HepG2 (cell line): ENCODE measurements at regions not wholly inside any gene's neighbourhood (a gene's known extent, or its start where the extent isn't known, plus 50 kb on each side); places are given as distances from the start of the nearest gene placed in this dataset.

Experiments used
- ATAC-seq: fragments of 200-7000 bp; cut with Tn5 transposase; 3 replicates; pipeline ENCODE4 v1.9.1; 2020; ENCODE audit warnings: mild to moderate bottlenecking, moderate library complexity
- BruUV-seq: library from RNA; stranded (reverse); fragments of 400-500 nt; replicated peaks from 2 replicates; lab custom pipeline; 2021; lab: Mats Ljungman, UMichigan
- CTCF ChIA-PET: fragments of 300-600 bp; formaldehyde crosslinking; extraction: SDS; loops from one replicate; lab custom pipeline; 2021; ENCODE audit warnings: low total read pairs, inconsistent platforms, low intra/inter-chr PET ratio; lab: Yijun Ruan, JAX
- POLR2A ChIA-PET: fragments of 350-600 bp; sonication (Branson Sonifier 250); formaldehyde crosslinking; loops from one replicate; lab custom pipeline; 2020; ENCODE audit warnings: antibody characterized with exemption, inconsistent platforms; lab: Yijun Ruan, JAX
- DNase-seq: peaks from one replicate; pipeline ENCODE4 v3.0.0-alpha.2; 2015; ENCODE audit warnings: low spot score
- FAIRE-seq: peaks from 3 replicates; lab custom pipeline; 2011; peaks lifted over from hg19 to GRCh38; lab: Jason Lieb, UNC
- H2AFZ ChIP-seq: one replicate; pipeline ENCODE4 v1.6.1; 2011; ENCODE audit warnings: low read length, inconsistent platforms
- H3K27ac ChIP-seq: fragments of 300-600 bp; 3 replicates; pipeline ENCODE4 v1.8.0; 2011; ENCODE audit warnings: mixed run types, mild to moderate bottlenecking, mixed read lengths, low read length, inconsistent platforms; ENCODE audit not compliant: insufficient read depth; ENCODE audit errors: extremely low read length
- H3K27me3 ChIP-seq, 2 experiments: fragments of 200-600 bp in 1 of 2; 2 replicates in 1 of 2; 3 replicates in 1 of 2; pipeline versions ENCODE4 v1.6.0 to v1.8.0; 2011; ENCODE audit warnings: low read length in 2 of 2, mild to moderate bottlenecking in 2 of 2, moderate library complexity in 2 of 2, inconsistent platforms in 1 of 2; ENCODE audit not compliant: insufficient read depth in 2 of 2, control insufficient read depth in 1 of 2
- H3K36me3 ChIP-seq, 2 experiments: fragments of 200-600 bp in 1 of 2; replicated peaks in 1 of 2; 2 replicates in 1 of 2; 3 replicates in 1 of 2; pipeline versions ENCODE4 v1.5.1 to v1.8.0; 2011; ENCODE audit warnings: low read length in 2 of 2, inconsistent platforms in 1 of 2; ENCODE audit not compliant: insufficient read depth in 2 of 2, control insufficient read depth in 1 of 2
- H3K4me1 ChIP-seq: 2 replicates; pipeline ENCODE4 v1.5.1; 2012; ENCODE audit warnings: low read length, inconsistent platforms; ENCODE audit not compliant: insufficient read depth
- H3K4me2 ChIP-seq: 2 replicates; pipeline ENCODE4 v1.6.0; 2011; ENCODE audit warnings: low read depth, low read length, inconsistent platforms
- H3K4me3 ChIP-seq, 3 experiments: fragments of 200-600 bp in 1 of 3; sonication (generic), shearing (Covaris generic) in 1 of 3; replicated peaks in 1 of 3; 2 replicates each; pipeline ENCODE4 v1.5.1; 2011 to 2016; ENCODE audit warnings: low read length in 3 of 3, inconsistent platforms in 2 of 3, low read depth in 2 of 3, mild to moderate bottlenecking in 2 of 3, control low read depth in 1 of 3, mixed read lengths in 1 of 3; ENCODE audit not compliant: insufficient read depth in 1 of 3
- H3K79me2 ChIP-seq: one replicate; pipeline ENCODE4 v1.6.1; 2011; ENCODE audit warnings: low read length, inconsistent platforms; ENCODE audit not compliant: insufficient read depth
- H3K9ac ChIP-seq: 2 replicates; pipeline ENCODE4 v1.6.0; 2011; ENCODE audit warnings: mild to moderate bottlenecking, low read depth, low read length, inconsistent platforms; ENCODE audit not compliant: insufficient read depth
- H3K9me3 ChIP-seq: 2 replicates; pipeline ENCODE4 v1.5.1; 2012; ENCODE audit warnings: mild to moderate bottlenecking, low read length
- H4K20me1 ChIP-seq: 2 replicates; pipeline ENCODE4 v1.6.0; 2011; ENCODE audit warnings: inconsistent platforms, mild to moderate bottlenecking, low read length, moderate library complexity; ENCODE audit not compliant: insufficient read depth
- CBX5 ChIP-seq: sonication (generic); formaldehyde crosslinking; IDR thresholded peaks from 2 replicates; pipeline ENCODE4 v1.4.0; 2020; ENCODE audit warnings: missing genetic modification reagents, borderline replicate concordance
- CEBPG ChIP-seq: IDR thresholded peaks from 2 replicates; pipeline ENCODE4 v1.6.1; 2016
- FOSL2 ChIP-seq: sonication (generic); formaldehyde crosslinking; IDR thresholded peaks from 2 replicates; pipeline ENCODE4 v1.4.0; 2020; ENCODE audit warnings: missing genetic modification reagents
- HDAC6 ChIP-seq: fragments of 200-600 bp; sonication (generic); IDR thresholded peaks from 2 replicates; pipeline ENCODE4 v1.7.0; 2017; ENCODE audit warnings: mild to moderate bottlenecking, antibody characterized with exemption, low read length, low read depth
- REL ChIP-seq: sonication (generic); formaldehyde crosslinking; conservative IDR thresholded peaks from 2 replicates; pipeline ENCODE4 v1.8.0; 2022; ENCODE audit warnings: mild to moderate bottlenecking, missing genetic modification reagents, moderate library complexity
- SATB2 ChIP-seq: sonication (generic); formaldehyde crosslinking; IDR thresholded peaks from 2 replicates; pipeline ENCODE4 v1.5.0; 2020; ENCODE audit warnings: missing genetic modification reagents
- TBX3 ChIP-seq: fragments of 450-650 bp; IDR thresholded peaks from 2 replicates; pipeline ENCODE4 v1.6.1; 2017; ENCODE audit warnings: antibody characterized with exemption, mild to moderate bottlenecking, inconsistent platforms, borderline replicate concordance
- THAP9 ChIP-seq: sonication (generic); formaldehyde crosslinking; IDR thresholded peaks from 2 replicates; pipeline ENCODE4; 2020; ENCODE audit warnings: missing genetic modification reagents, mild to moderate bottlenecking, borderline replicate concordance
- U2AF1 ChIP-seq: fragments of 200-400 bp; formaldehyde crosslinking; optimal IDR thresholded peaks from 2 replicates; pipeline ENCODE3; 2017; ENCODE audit warnings: mild to moderate bottlenecking, low read depth, low read length
- ZNF10 ChIP-seq: sonication (generic); formaldehyde crosslinking; IDR thresholded peaks from 2 replicates; pipeline ENCODE4 v1.4.0; 2020; ENCODE audit warnings: mild to moderate bottlenecking, low read depth, missing genetic modification reagents, borderline replicate concordance
- ZNF530 ChIP-seq: sonication (generic); formaldehyde crosslinking; IDR thresholded peaks from 2 replicates; pipeline ENCODE4 v1.5.0; 2020; ENCODE audit warnings: low read depth, mild to moderate bottlenecking, missing genetic modification reagents
- ZNF562 ChIP-seq: sonication (generic); formaldehyde crosslinking; IDR thresholded peaks from 2 replicates; pipeline ENCODE4 v1.8.0; 2022; ENCODE audit warnings: missing genetic modification reagents, borderline replicate concordance
- ZNF7 ChIP-seq: IDR thresholded peaks from 2 replicates; pipeline ENCODE4 v1.6.1; 2016; ENCODE audit warnings: missing biosample characterization, missing genetic modification reagents
- ZNF766 ChIP-seq: sonication (generic); formaldehyde crosslinking; IDR thresholded peaks from 2 replicates; pipeline ENCODE4 v1.5.0; 2020; ENCODE audit warnings: missing genetic modification reagents, borderline replicate concordance
- ZNF841 ChIP-seq: sonication (generic); formaldehyde crosslinking; IDR thresholded peaks from 2 replicates; pipeline ENCODE4 v1.8.1; 2023; ENCODE audit warnings: missing genetic modification reagents, borderline replicate concordance
- WGBS: methylation state at CpG from one replicate; pipeline ENCODE4 v1.1.6; 2017; ENCODE audit warnings: low lambda C conversion rate; 5-methylcytosine and 5-hydroxymethylcytosine counted together
- in situ Hi-C: cut with HindIII; loops from 2 replicates; pipeline ENCODE4 v1.10.0; 2017; ENCODE audit warnings: low pct_unique_long_range_greater_than_20kb; ENCODE audit not compliant: extremely low pct_ligation_motif_present
- intact Hi-C: fragments of 100-400 bp; cut with micrococcal nuclease; formaldehyde crosslinking; loops from one replicate; pipeline ENCODE4 v1.10.0; 2022; ENCODE audit not compliant: unreplicated experiment
- TF ChIP-seq, protein P1 (sequence below): sonication (generic); formaldehyde crosslinking; IDR thresholded peaks from 2 replicates; pipeline ENCODE4 v1.4.0; 2020; ENCODE audit warnings: mild to moderate bottlenecking, low read depth, missing genetic modification reagents
- TF ChIP-seq, protein P2 (sequence below): sonication (generic); formaldehyde crosslinking; IDR thresholded peaks from 2 replicates; pipeline ENCODE4 v1.5.1; 2020; ENCODE audit warnings: mild to moderate bottlenecking, missing genetic modification reagents, moderate library complexity
- TF ChIP-seq, protein P3 (sequence below): sonication (generic); formaldehyde crosslinking; IDR thresholded peaks from 2 replicates; pipeline ENCODE4 v1.4.0; 2020; ENCODE audit warnings: missing genetic modification reagents, borderline replicate concordance

- CTCF ChIA-PET = no interaction called here
- WGBS = 20% methylated on average over 1 of the region's 1 CpG
- Histone ChIP-seq H3K27me3 (no peaks in the 10 kb centered on the region), H3K79me2 (no peaks in the 10 kb centered on the region), H3K4me1 (no peaks in the 10 kb centered on the region), H3K4me3 (no peak overlapping the region), H3K9me3 (peaks cover 25% of the 10 kb centered on the region; the same call in 1 of the 2 replicates), H3K27ac (no peak overlapping the region), H2AFZ (no peak overlapping the region), H4K20me1 (no peaks in the 10 kb centered on the region), H3K9ac (no peak overlapping the region), H3K4me2 (no peak overlapping the region), H3K36me3 (no peaks in the 10 kb centered on the region)
- POLR2A ChIA-PET = no interaction called here
- ATAC-seq (peak; percentile 41; the same call in 1 of the 3 replicates), FAIRE-seq (no peak), DNase-seq (peak; percentile 5)
- BruUV-seq = no TSS peak
- in situ Hi-C loops (no loop called here), intact Hi-C loops (no loop called here)
- TF ChIP-seq FOSL2 (CRISPR knock-in tag) (peak; percentile 80), REL (no peak), ZNF530 (CRISPR knock-in tag) (no peak), TBX3 (0 out of 2 replicates have a peak, but pooled peaks have one; percentile 13), SATB2 (CRISPR knock-in tag) (no peak), ZNF841 (CRISPR knock-in tag) (no peak), ZNF562 (CRISPR knock-in tag) (no peak), ZNF10 (CRISPR knock-in tag) (no peak), U2AF1 (no peak), ZNF7 (CRISPR knock-in tag) (peak; percentile 45; the same call in 1 of the 2 replicates), HDAC6 (no peak), CBX5 (CRISPR knock-in tag) (0 out of 2 replicates have a peak, but pooled peaks have one; percentile 45), CEBPG (CRISPR knock-in tag) (no peak), THAP9 (CRISPR knock-in tag) (no peak), ZNF766 (no peak)
- TF ChIP-seq, protein P1, sequence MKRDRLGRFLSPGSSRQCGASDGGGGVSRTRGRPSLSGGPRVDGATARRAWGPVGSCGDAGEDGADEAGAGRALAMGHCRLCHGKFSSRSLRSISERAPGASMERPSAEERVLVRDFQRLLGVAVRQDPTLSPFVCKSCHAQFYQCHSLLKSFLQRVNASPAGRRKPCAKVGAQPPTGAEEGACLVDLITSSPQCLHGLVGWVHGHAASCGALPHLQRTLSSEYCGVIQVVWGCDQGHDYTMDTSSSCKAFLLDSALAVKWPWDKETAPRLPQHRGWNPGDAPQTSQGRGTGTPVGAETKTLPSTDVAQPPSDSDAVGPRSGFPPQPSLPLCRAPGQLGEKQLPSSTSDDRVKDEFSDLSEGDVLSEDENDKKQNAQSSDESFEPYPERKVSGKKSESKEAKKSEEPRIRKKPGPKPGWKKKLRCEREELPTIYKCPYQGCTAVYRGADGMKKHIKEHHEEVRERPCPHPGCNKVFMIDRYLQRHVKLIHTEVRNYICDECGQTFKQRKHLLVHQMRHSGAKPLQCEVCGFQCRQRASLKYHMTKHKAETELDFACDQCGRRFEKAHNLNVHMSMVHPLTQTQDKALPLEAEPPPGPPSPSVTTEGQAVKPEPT (CRISPR knock-in tag) = no peak
- TF ChIP-seq, protein P2, sequence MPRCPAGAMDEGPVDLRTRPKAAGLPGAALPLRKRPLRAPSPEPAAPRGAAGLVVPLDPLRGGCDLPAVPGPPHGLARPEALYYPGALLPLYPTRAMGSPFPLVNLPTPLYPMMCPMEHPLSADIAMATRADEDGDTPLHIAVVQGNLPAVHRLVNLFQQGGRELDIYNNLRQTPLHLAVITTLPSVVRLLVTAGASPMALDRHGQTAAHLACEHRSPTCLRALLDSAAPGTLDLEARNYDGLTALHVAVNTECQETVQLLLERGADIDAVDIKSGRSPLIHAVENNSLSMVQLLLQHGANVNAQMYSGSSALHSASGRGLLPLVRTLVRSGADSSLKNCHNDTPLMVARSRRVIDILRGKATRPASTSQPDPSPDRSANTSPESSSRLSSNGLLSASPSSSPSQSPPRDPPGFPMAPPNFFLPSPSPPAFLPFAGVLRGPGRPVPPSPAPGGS (CRISPR knock-in tag) = no peak
- TF ChIP-seq, protein P3, sequence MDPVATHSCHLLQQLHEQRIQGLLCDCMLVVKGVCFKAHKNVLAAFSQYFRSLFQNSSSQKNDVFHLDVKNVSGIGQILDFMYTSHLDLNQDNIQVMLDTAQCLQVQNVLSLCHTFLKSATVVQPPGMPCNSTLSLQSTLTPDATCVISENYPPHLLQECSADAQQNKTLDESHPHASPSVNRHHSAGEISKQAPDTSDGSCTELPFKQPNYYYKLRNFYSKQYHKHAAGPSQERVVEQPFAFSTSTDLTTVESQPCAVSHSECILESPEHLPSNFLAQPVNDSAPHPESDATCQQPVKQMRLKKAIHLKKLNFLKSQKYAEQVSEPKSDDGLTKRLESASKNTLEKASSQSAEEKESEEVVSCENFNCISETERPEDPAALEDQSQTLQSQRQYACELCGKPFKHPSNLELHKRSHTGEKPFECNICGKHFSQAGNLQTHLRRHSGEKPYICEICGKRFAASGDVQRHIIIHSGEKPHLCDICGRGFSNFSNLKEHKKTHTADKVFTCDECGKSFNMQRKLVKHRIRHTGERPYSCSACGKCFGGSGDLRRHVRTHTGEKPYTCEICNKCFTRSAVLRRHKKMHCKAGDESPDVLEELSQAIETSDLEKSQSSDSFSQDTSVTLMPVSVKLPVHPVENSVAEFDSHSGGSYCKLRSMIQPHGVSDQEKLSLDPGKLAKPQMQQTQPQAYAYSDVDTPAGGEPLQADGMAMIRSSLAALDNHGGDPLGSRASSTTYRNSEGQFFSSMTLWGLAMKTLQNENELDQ (CRISPR knock-in tag) = no peak
These were observed 389.7 kb upstream of the FAR2 start for GRCh38 chr12:28759333-28759732.
